Neuronal stem cell (in vitro differentiated cells): ENCODE measurements at regions not wholly inside any gene's neighbourhood (a gene's known extent, or its start where the extent isn't known, plus 50 kb on each side); places are given as distances from the start of the nearest gene placed in this dataset.

Experiments used
- DNase-seq: peaks from one replicate; pipeline ENCODE4 v3.0.0-alpha.2; 2013; ENCODE audit warnings: low spot score
- H2AFZ ChIP-seq: one replicate; pipeline ENCODE4 v1.6.1; 2013; ENCODE audit warnings: mild to moderate bottlenecking, low read length, inconsistent platforms
- H2AK5ac ChIP-seq: 2 replicates; pipeline ENCODE4 v1.6.1; 2013; ENCODE audit warnings: low read depth, mild to moderate bottlenecking, inconsistent platforms, low read length, moderate library complexity, mixed read lengths
- H2BK120ac ChIP-seq: 2 replicates; pipeline ENCODE4 v1.6.1; 2013; ENCODE audit warnings: low read depth, mild to moderate bottlenecking, inconsistent platforms, low read length, moderate library complexity, mixed read lengths
- H2BK12ac ChIP-seq: one replicate; pipeline ENCODE4 v1.6.1; 2013; ENCODE audit warnings: low read length, inconsistent platforms
- H2BK15ac ChIP-seq: 2 replicates; pipeline ENCODE4 v1.6.1; 2013; ENCODE audit warnings: mild to moderate bottlenecking, low read length, inconsistent platforms, mixed read lengths
- H2BK5ac ChIP-seq: one replicate; pipeline ENCODE4 v1.6.1; 2013; ENCODE audit warnings: inconsistent platforms, mild to moderate bottlenecking, low read length, moderate library complexity
- H3K14ac ChIP-seq: one replicate; pipeline ENCODE4 v1.6.1; 2013; ENCODE audit warnings: low read length, inconsistent platforms
- H3K18ac ChIP-seq: 2 replicates; pipeline ENCODE4 v1.6.1; 2013; ENCODE audit warnings: low read length, inconsistent platforms
- H3K23ac ChIP-seq: 2 replicates; pipeline ENCODE4 v1.6.1; 2013; ENCODE audit warnings: low read depth, mild to moderate bottlenecking, mixed read lengths, low read length, inconsistent platforms; ENCODE audit not compliant: poor library complexity
- H3K27ac ChIP-seq: replicated peaks from 3 replicates; pipeline ENCODE4 v1.5.1; 2013; ENCODE audit warnings: low read length, inconsistent platforms
- H3K27me3 ChIP-seq, 3 experiments: 2 replicates each; pipeline ENCODE4 v1.6.1; 2013; ENCODE audit warnings: low read length in 3 of 3, mild to moderate bottlenecking in 2 of 3, inconsistent platforms in 1 of 3, low read depth in 1 of 3, mixed read lengths in 1 of 3, moderate library complexity in 1 of 3; ENCODE audit not compliant: control insufficient read depth in 3 of 3, insufficient read depth in 3 of 3
- H3K36me3 ChIP-seq, 2 donors: replicated peaks in 1 of 2; 2 replicates each; pipeline ENCODE4 v1.6.1; 2013; ENCODE audit warnings: low read length in 2 of 2; ENCODE audit not compliant: control insufficient read depth in 2 of 2, insufficient read depth in 2 of 2
- H3K4ac ChIP-seq: 2 replicates; pipeline ENCODE4 v1.6.1; 2013; ENCODE audit warnings: inconsistent platforms, mild to moderate bottlenecking, low read length, moderate library complexity
- H3K4me1 ChIP-seq, 2 donors: 1 replicate in 1 of 2; 2 replicates in 1 of 2; pipeline ENCODE4 v1.6.1; 2013; ENCODE audit warnings: low read length in 2 of 2, low read depth in 1 of 2; ENCODE audit not compliant: control insufficient read depth in 2 of 2, insufficient read depth in 1 of 2
- H3K4me2 ChIP-seq: one replicate; pipeline ENCODE4 v1.6.1; 2013; ENCODE audit warnings: mild to moderate bottlenecking, low read length, inconsistent platforms; ENCODE audit not compliant: insufficient read depth, poor library complexity, severe bottlenecking
- H3K4me3 ChIP-seq, 2 donors: 2 replicates each; pipeline ENCODE4 v1.5.1; 2013; ENCODE audit warnings: low read length in 2 of 2, mild to moderate bottlenecking in 2 of 2, inconsistent platforms in 1 of 2, moderate library complexity in 1 of 2
- H3K79me1 ChIP-seq: one replicate; pipeline ENCODE4 v1.6.1; 2013; ENCODE audit warnings: low read depth, mild to moderate bottlenecking, inconsistent platforms, low read length, moderate library complexity
- H3K9ac ChIP-seq: one replicate; pipeline ENCODE4 v1.6.1; 2013; ENCODE audit warnings: mild to moderate bottlenecking, low read depth, low read length, inconsistent platforms; ENCODE audit not compliant: poor library complexity
- H3K9me3 ChIP-seq, 2 donors: replicated peaks in 1 of 2; 2 replicates each; pipeline versions ENCODE3 to v1.6.1; 2013; ENCODE audit warnings: low read length in 2 of 2, mild to moderate bottlenecking in 2 of 2, inconsistent platforms in 1 of 2, low read depth in 1 of 2, mixed read lengths in 1 of 2, moderate library complexity in 1 of 2; ENCODE audit not compliant: control insufficient read depth in 2 of 2, insufficient read depth in 1 of 2
- H4K8ac ChIP-seq: one replicate; pipeline ENCODE4 v1.6.1; 2013; ENCODE audit warnings: low read depth, mild to moderate bottlenecking, inconsistent platforms, low read length, moderate library complexity
- H4K91ac ChIP-seq: one replicate; pipeline ENCODE4 v1.6.1; 2013; ENCODE audit warnings: low read length, low read depth, mild to moderate bottlenecking, inconsistent platforms; ENCODE audit not compliant: poor library complexity
- WGBS, 2 donors: extraction: QIAGEN DNeasy Blood & Tissue Kit; methylation state at CpG; one replicate each; pipeline ENCODE4 v1.1.7; 2013; ENCODE audit warnings: missing lambda C conversion rate in 2 of 2, mixed read lengths in 1 of 2; ENCODE audit not compliant: insufficient read length in 2 of 2, insufficient replicate concordance in 1 of 2; ENCODE audit errors: extremely low coverage in 2 of 2; 5-methylcytosine and 5-hydroxymethylcytosine counted together

DNA sequence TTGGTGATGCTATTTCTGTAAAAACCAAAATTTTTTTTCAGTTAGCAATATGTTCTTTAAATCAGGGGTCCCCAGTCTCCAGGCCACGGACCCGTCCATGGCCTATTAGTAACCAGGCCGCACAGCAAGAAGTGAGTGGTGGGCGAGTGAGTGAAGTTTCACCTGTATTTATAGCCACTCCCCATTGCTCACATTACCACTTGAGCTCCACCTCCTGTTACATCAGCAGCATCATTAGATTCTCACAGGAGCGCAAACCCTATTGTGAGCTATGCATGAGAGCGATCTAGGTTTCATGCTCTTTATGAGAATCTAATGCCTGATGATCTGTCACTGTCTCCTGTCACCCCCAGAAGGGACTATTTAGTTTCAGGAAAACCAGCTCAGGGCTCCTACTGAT is 58.9 kb upstream of the SLC7A1 start:
- no peak overlapping the region for H3K4me2 ChIP-seq
- no peak overlapping the region for H2BK120ac ChIP-seq
- H4K91ac ChIP-seq = no peak overlapping the region
- H3K27me3 ChIP-seq = no peaks in the 10 kb centered on the region
- WGBS, 2 donors = no CpG with 5 or more reads among the region's 6 CpGs
- no peak overlapping the region for H3K4ac ChIP-seq
- no peak overlapping the region for H2BK12ac ChIP-seq
- H3K36me3 ChIP-seq = no peaks in the 10 kb centered on the region
- DNase-seq = no peak
- H2AFZ ChIP-seq = no peak overlapping the region
- H3K4me3 ChIP-seq = no peak overlapping the region
- H2BK15ac ChIP-seq = no peak overlapping the region
- H3K79me1 ChIP-seq = no peaks in the 10 kb centered on the region
- H2BK5ac ChIP-seq = no peak overlapping the region
- H3K18ac ChIP-seq = no peak overlapping the region
- H4K8ac ChIP-seq = no peak overlapping the region
- H3K23ac ChIP-seq = no peak overlapping the region
- no peak overlapping the region for H3K14ac ChIP-seq
- no peak overlapping the region for H2AK5ac ChIP-seq
- H3K9ac ChIP-seq = no peak overlapping the region
- H3K4me1 ChIP-seq = no peaks in the 10 kb centered on the region
- H3K9me3 ChIP-seq = peaks cover 0 to 3% of the 10 kb centered on the region in 2 donors
- H3K27ac ChIP-seq = no peak overlapping the region

DNA sequence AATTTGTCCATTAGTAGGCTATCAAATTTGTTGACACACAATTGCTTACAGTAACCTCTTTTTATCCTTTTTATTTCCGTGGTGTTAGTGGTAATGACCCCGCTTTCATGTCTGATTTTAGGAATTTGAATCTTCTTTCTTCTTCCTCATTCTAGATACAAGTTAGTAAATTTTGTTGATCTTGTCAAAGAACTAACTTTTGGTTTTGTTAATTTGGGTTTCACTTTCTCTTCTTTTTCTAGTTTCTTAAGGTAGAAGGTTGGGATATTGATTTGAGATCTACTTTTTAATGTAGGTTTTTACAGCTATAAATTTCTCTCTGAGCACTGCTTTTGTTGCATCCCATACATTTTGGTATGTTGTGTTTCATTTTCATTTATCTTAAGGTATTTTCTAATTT is 53.3 kb upstream of the SLC7A1 start:
- Histone ChIP-seq H2BK5ac (no peak overlapping the region), H2AK5ac (no peak overlapping the region), H4K8ac (no peak overlapping the region), H2BK12ac (no peak overlapping the region), H3K4ac (no peak overlapping the region), H3K36me3 (no peaks in the 10 kb centered on the region), H4K91ac (no peak overlapping the region), H3K9ac (no peak overlapping the region), H3K27me3 (no peaks in the 10 kb centered on the region), H3K4me1 (no peaks in the 10 kb centered on the region), H3K23ac (no peak overlapping the region), H3K79me1 (no peaks in the 10 kb centered on the region), H3K14ac (no peak overlapping the region), H2AFZ (no peak overlapping the region), H3K9me3 (no peaks in the 10 kb centered on the region), H2BK15ac (no peak overlapping the region), H3K18ac (no peak overlapping the region), H3K27ac (no peak overlapping the region), H3K4me3 (no peak overlapping the region), H2BK120ac (no peak overlapping the region), H3K4me2 (no peak overlapping the region)
- WGBS, 2 donors = no CpG with 5 or more reads among the region's 2 CpGs
- no peak for DNase-seq
